ENCODE measurements at regions not wholly inside any gene's neighbourhood (a gene's known extent, or its start where the extent isn't known, plus 50 kb on each side); places are given as distances from the start of the nearest gene placed in this dataset.

- CTCF ChIA-PET (ENCODE audit: partially characterized antibody) = interaction anchor here (1.2 kb wide), 1 partner anchor 11 kb away, joined by 3 read pairs; no protein-coding TSS in a partner anchor
- H4K91ac ChIP-seq (replicated peaks; ENCODE audit: insufficient read length, low read length) = no peak overlapping the region
- H3K4me3 ChIP-seq (ENCODE audit: extremely low read depth in 1 of 4, insufficient read depth in 2 of 4, low read depth in 3 of 4, low read length in 4 of 4) = no peak overlapping the region
- H3K4ac ChIP-seq (replicated peaks; ENCODE audit: insufficient read length, low read depth, low read length) = no peak overlapping the region
- no peak overlapping the region for H3K27ac ChIP-seq (ENCODE audit: low read depth, low read length)
- no peaks in the 10 kb centered on the region for H3K4me1 ChIP-seq (replicated peaks in 1 of 4; ENCODE audit: control insufficient read depth in 3 of 4, insufficient read depth in 4 of 4, low read length in 3 of 4)
- no peak for FAIRE-seq
- H3K18ac ChIP-seq (ENCODE audit: extremely low read depth, low read length) = no peak overlapping the region
- no peak overlapping the region for H2BK12ac ChIP-seq (ENCODE audit: low read depth, low read length)
- H3K36me3 ChIP-seq (ENCODE audit: control insufficient read depth in 2 of 4, insufficient read depth in 4 of 4, low read length in 3 of 4) = no peaks in the 10 kb centered on the region
- H3K4me2 ChIP-seq (ENCODE audit: insufficient read depth in 1 of 2, low read depth in 2 of 2, low read length in 2 of 2) = no peak overlapping the region
- no peak overlapping the region for H4K5ac ChIP-seq (ENCODE audit: insufficient read length, low read depth, low read length)
- no peaks in the 10 kb centered on the region for H3K23me2 ChIP-seq (ENCODE audit: low read depth, low read length)
- H2AK5ac ChIP-seq (ENCODE audit: low read depth, low read length) = no peak overlapping the region
- POLR2A ChIA-PET (ENCODE audit: partially characterized antibody) = no interaction called here
- no peak overlapping the region for H3K23ac ChIP-seq (ENCODE audit: insufficient read length)
- no peak overlapping the region for H4K8ac ChIP-seq (ENCODE audit: extremely low read depth, insufficient read depth, low read length)
- no peak overlapping the region for H2AFZ ChIP-seq (ENCODE audit: low read length)
- TF ChIP-seq KDM4A (IDR thresholded peaks at IDR 0.05; ENCODE audit: low read depth, low read length, severe bottlenecking) (no peak), SRF (IDR thresholded peaks at IDR 0.05; ENCODE audit: low read depth, low read length) (no peak), EP300 (IDR thresholded peaks at IDR 0.05; ENCODE audit: borderline replicate concordance in 1 of 2, low read depth in 2 of 2, low read length in 2 of 2) (no peak), BRCA1 (IDR thresholded peaks at IDR 0.05; ENCODE audit: low read depth, low read length) (no peak), CTCF (IDR thresholded peaks at IDR 0.05; ENCODE audit: control extremely low read depth in 1 of 3, insufficient read depth in 1 of 3, low read depth in 1 of 3, low read length in 3 of 3) (no peak), YY1 (IDR thresholded peaks at IDR 0.05; ENCODE audit: low read depth, low read length) (no peak), SP2 (IDR thresholded peaks at IDR 0.05; ENCODE audit: low read length) (no peak), RNF2 (IDR thresholded peaks at IDR 0.05; ENCODE audit: borderline replicate concordance, low read depth, low read length, missing control alignments, poor library complexity, severe bottlenecking) (no peak)
- no peak overlapping the region for H2BK5ac ChIP-seq (ENCODE audit: low read depth, low read length)
- no peaks in the 10 kb centered on the region for H3K79me2 ChIP-seq (ENCODE audit: control insufficient read depth in 1 of 2, insufficient read depth in 2 of 2, low read length in 2 of 2)
- no peak overlapping the region for H2BK15ac ChIP-seq (ENCODE audit: low read length)
- no peaks in the 10 kb centered on the region for H3K9me3 ChIP-seq (ENCODE audit: insufficient read depth in 2 of 2, low read depth in 1 of 2, low read length in 1 of 2)
- no peak overlapping the region for H3K56ac ChIP-seq (replicated peaks; ENCODE audit: insufficient read length, low read depth, low read length)
- DNase-seq (ENCODE audit: low read depth in 1 of 2, low spot score in 2 of 2) = no peak
- no peak overlapping the region for H3K9ac ChIP-seq (replicated peaks in 1 of 4; ENCODE audit: extremely low read depth in 1 of 4, low read depth in 3 of 4, low read length in 3 of 4)
- H3K27me3 ChIP-seq (replicated peaks in 1 of 4; ENCODE audit: control insufficient read depth in 3 of 4, extremely low read depth in 1 of 4, insufficient read depth in 3 of 4, low read length in 3 of 4) = no peaks in the 10 kb centered on the region
- no peak overlapping the region for H3K14ac ChIP-seq (ENCODE audit: insufficient read length)
- H2BK20ac ChIP-seq (ENCODE audit: low read length) = no peak overlapping the region
- H2BK120ac ChIP-seq (replicated peaks; ENCODE audit: low read depth, low read length) = no peak overlapping the region
- no peaks in the 10 kb centered on the region for H4K20me1 ChIP-seq (replicated peaks in 1 of 2; ENCODE audit: control insufficient read depth in 1 of 2, insufficient read depth in 2 of 2, low read length in 2 of 2)
- no peaks in the 10 kb centered on the region for H3K79me1 ChIP-seq (ENCODE audit: low read depth, low read length)
Measured at GRCh38 chr5:99099691-99100090, 170.9 kb upstream of the CHD1 start.

Measured in H1 (cell line).